Upper lobe of left lung (tissue), 4 donors: ENCODE measurements at regions not wholly inside any gene's neighbourhood (a gene's known extent, or its start where the extent isn't known, plus 50 kb on each side); places are given as distances from the start of the nearest gene placed in this dataset.

Experiments
- EP300 ChIP-seq, 4 donors: sonication (generic); formaldehyde crosslinking; IDR thresholded peaks; one replicate each; pipeline ENCODE4 v1.5.1; 2017; ENCODE audit warnings: antibody characterized with exemption in 4 of 4, control low read depth in 2 of 4
- POLR2A ChIP-seq, 4 donors: fragments of 450-650 bp; IDR thresholded peaks; one replicate each; pipeline ENCODE4 v1.5.1; 2016 to 2017; ENCODE audit warnings: antibody characterized with exemption in 4 of 4, mild to moderate bottlenecking in 2 of 4
- POLR2AphosphoS5 ChIP-seq, 2 donors: sonication (generic); formaldehyde crosslinking; IDR thresholded peaks; one replicate each; pipeline ENCODE4 v1.5.1; 2017; ENCODE audit warnings: antibody characterized with exemption in 2 of 2
- TF ChIP-seq, protein P1 (sequence below), 6 experiments: fragments of 450-650 bp in 4 of 6; fragments of 200-600 bp in 2 of 6; sonication (generic) in 2 of 6; IDR thresholded peaks; one replicate each; pipeline ENCODE4 v1.5.1; 2016 to 2019; ENCODE audit warnings: antibody characterized with exemption in 6 of 6

DNA sequence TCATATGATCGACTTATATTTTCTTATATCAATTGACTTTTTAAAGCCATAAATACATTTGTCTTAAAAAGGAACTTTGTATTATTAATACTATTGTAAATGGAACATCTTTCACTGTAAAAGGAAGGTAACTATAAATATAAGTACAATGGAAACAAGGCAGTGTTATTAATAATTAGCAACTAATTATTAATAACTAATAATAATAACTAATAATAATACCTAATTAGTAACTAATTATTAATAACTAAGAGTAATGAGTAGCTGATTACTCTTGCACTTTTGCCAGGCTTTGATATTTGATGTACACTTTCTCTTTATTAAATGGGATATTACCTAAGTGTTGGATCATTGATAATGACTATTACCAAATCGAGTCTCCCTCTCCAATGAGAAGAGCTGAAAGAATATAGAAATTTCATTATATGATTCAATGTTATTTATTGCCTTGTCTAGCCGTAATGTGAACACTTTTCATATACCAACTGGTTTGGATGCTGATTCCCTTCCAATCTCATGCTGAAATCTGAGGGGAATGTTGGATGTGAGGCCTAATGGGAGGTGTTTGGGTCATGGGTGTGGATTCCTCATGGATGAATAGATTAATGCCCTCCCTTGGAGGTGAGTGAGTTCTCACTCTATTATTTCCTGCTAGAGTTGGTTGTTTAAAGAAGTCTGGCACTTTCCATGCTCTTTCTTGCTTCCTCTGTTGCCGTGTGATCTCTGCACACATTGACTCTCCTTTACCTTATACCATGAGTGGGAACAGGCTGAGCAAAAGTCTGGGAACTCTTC, 202.1 kb upstream of the ZBTB20 start:
- TF ChIP-seq EP300 (IDR thresholded peaks at IDR 0.05) (no peak), POLR2A (IDR thresholded peaks at IDR 0.05) (no peak), POLR2AphosphoS5 (IDR thresholded peaks at IDR 0.05) (no peak)
- TF ChIP-seq, protein P1, sequence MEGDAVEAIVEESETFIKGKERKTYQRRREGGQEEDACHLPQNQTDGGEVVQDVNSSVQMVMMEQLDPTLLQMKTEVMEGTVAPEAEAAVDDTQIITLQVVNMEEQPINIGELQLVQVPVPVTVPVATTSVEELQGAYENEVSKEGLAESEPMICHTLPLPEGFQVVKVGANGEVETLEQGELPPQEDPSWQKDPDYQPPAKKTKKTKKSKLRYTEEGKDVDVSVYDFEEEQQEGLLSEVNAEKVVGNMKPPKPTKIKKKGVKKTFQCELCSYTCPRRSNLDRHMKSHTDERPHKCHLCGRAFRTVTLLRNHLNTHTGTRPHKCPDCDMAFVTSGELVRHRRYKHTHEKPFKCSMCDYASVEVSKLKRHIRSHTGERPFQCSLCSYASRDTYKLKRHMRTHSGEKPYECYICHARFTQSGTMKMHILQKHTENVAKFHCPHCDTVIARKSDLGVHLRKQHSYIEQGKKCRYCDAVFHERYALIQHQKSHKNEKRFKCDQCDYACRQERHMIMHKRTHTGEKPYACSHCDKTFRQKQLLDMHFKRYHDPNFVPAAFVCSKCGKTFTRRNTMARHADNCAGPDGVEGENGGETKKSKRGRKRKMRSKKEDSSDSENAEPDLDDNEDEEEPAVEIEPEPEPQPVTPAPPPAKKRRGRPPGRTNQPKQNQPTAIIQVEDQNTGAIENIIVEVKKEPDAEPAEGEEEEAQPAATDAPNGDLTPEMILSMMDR (IDR thresholded peaks at IDR 0.05): no peak
